ENCODE measurements at regions not wholly inside any gene's neighbourhood (a gene's known extent, or its start where the extent isn't known, plus 50 kb on each side); places are given as distances from the start of the nearest gene placed in this dataset.

- TF ChIP-seq, protein P1, sequence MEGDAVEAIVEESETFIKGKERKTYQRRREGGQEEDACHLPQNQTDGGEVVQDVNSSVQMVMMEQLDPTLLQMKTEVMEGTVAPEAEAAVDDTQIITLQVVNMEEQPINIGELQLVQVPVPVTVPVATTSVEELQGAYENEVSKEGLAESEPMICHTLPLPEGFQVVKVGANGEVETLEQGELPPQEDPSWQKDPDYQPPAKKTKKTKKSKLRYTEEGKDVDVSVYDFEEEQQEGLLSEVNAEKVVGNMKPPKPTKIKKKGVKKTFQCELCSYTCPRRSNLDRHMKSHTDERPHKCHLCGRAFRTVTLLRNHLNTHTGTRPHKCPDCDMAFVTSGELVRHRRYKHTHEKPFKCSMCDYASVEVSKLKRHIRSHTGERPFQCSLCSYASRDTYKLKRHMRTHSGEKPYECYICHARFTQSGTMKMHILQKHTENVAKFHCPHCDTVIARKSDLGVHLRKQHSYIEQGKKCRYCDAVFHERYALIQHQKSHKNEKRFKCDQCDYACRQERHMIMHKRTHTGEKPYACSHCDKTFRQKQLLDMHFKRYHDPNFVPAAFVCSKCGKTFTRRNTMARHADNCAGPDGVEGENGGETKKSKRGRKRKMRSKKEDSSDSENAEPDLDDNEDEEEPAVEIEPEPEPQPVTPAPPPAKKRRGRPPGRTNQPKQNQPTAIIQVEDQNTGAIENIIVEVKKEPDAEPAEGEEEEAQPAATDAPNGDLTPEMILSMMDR (IDR thresholded peaks at IDR 0.05; ENCODE audit: low read depth, low read length) = no peak
- TF ChIP-seq EZH2phosphoT487 (IDR thresholded peaks at IDR 0.05; ENCODE audit: low read depth) = no peak
Observed at GRCh38 chr12:58528271-58528670, 392.0 kb downstream of the LRIG3 start.
